Superior temporal gyrus (tissue), 1 donor: ENCODE measurements at regions not wholly inside any gene's neighbourhood (a gene's known extent, or its start where the extent isn't known, plus 50 kb on each side); places are given as distances from the start of the nearest gene placed in this dataset.

Source experiments
- DNase-seq: peaks from one replicate; pipeline ENCODE4 v3.0.0-alpha.2; 2016; ENCODE audit errors: extremely low spot score

- DNase-seq: no peak
Observed at GRCh38 chrX:42619068-42619467, 158.9 kb downstream of the PPP1R2C start.

DNA sequence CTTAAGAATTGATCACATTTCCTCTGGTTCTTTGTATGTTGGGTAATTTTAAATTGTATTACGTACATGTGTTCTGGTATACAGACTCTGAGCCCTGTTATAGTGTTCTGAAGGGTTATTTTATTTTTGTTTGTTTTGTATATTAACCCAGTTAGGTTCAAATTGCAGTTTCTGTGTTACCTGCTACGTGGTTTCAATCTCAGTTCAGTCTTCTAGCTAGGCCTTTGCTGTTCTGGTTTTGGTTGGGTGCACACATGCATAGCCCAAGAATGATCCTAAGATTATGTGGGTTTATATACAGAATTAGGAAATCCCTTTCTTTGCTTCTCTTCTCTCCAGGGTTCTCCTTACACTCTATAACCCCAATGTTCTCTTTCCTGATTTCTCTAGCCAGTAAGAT, 161.0 kb downstream of the PPP1R2C start:
- DNase-seq: no peak

- DNase-seq: no peak
Observed at GRCh38 chrX:42615161-42615563, 162.8 kb downstream of the PPP1R2C start.

DNA sequence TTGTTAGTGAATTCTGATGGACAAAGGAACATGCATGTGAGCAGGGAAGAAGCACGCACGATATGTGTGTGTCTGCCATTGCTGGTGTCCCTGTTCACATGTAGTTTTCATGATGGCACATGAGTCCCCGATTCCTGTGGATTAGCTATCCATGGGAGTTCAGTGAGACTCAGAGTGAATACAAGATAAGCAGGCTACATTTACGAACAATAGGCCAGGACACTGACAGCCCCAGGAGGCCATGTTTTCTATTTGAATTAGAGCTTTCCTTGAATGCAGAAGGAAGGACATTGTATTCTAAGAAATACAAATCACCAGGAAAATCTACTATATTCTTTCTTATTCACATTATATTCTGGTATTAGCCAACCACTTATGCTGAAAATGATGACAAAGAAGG, 171.4 kb downstream of the PPP1R2C start:
- DNase-seq: no peak

DNA sequence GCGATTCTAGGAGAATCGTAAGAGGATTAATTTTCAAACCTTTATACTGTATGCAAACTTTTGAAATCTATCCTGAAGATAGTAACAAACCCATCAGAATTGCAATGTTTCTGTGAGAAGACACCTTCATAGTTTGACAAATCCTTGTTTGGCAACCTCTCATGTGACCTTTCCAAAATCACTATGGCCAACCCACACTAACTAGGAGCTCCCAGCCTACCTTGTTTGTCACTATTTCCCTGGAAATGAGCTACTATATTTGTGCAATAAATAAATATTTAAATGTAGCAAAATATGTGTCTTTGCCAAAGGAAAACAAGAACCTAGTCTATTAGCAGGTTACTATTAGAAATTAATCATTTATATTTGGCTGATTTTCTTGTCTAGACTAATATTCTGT, 173.7 kb downstream of the PPP1R2C start:
- no peak for DNase-seq

DNA sequence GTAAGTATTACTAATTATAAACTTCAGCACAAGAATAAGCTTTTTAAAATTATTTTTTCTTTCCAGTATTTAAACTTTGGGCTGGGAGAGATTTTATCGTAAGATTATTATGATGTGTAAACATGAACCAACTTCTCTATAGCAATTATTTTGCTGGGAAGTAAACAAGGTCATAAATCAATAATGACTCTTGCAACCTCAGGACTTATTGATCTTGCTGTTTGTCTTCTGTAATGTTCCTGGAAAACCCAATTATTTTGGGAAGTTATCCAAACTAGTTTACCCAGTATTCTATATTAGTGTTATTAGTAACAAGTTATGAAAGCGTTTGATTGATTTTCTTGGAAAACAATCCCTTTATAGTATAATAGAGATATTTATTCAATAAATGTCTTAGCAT, 174.9 kb downstream of the PPP1R2C start:
- DNase-seq: no peak

- no peak for DNase-seq
Observed at GRCh38 chrX:42602566-42602965, 175.4 kb downstream of the PPP1R2C start.

- no peak for DNase-seq
Observed at GRCh38 chrX:42602136-42602535, 175.8 kb downstream of the PPP1R2C start.

GRCh38 chrX:42597481-42597880, 180.5 kb downstream of the PPP1R2C start:
- DNase-seq: no peak

GRCh38 chrX:42585842-42586621, 191.9 kb downstream of the PPP1R2C start:
- no peak for DNase-seq

GRCh38 chrX:42577936-42578470, 200.0 kb downstream of the PPP1R2C start:
- DNase-seq: no peak

DNA sequence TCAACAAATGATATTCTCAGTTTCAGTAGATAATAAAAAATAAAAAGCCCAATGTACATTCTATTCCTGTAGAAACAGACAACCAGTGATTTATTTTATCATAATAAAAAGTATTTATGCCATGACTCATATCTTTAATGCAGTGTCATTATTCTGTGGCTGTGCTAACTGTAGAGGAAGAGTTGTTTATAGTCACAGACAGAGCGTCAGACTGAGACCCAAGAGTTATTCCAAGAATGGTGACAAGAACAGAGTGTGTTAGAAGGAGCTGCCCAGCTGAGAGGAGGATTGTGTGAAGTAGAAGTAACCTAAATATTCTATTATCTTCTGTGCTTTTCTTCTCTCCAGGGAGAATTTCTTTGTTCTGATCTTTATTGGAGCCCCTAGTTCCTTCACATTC, 210.7 kb downstream of the PPP1R2C start:
- DNase-seq: peak; percentile 28

DNA sequence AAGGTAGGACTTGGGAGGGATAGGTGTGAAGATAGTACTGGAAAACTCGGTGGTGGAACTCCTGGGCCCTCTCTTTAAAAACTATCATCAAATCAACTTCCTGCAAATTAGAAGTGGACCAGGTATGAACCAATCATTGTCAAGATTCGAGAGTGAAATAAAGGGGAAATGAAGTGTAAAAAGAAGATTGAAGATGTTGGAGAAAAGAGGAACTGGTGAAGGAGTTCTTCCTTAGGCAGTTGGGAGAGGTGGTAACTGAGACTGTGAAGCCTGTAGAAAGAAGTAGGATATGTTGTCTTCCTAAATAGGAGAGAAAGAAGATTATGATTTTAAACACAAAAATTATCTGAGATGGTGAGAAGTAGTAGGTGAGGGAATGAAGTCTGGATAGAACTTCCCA, 212.2 kb downstream of the PPP1R2C start:
- no peak for DNase-seq

- no peak for DNase-seq
Observed at GRCh38 chrX:42546800-42547199, 231.2 kb downstream of the PPP1R2C start.

DNA sequence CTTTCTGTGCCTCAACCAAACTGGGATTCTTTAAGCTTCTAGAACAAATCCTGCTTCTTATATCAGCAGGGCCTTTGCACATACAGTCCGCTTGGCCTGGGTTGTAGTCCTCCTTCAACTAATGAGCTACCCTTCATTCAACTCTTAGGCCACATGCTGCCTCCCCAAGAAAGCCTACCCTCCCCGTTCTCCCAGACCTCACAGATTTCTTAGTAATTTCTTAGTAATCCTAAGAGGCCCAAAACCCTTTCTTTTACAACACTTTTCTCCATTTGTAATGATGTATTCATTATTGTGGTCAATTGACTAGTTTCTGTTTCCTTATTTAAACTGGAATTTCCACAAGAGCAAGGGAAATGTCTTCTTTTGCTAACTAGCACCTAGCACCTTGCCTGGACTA, 233.1 kb downstream of the PPP1R2C start:
- no peak for DNase-seq

DNA sequence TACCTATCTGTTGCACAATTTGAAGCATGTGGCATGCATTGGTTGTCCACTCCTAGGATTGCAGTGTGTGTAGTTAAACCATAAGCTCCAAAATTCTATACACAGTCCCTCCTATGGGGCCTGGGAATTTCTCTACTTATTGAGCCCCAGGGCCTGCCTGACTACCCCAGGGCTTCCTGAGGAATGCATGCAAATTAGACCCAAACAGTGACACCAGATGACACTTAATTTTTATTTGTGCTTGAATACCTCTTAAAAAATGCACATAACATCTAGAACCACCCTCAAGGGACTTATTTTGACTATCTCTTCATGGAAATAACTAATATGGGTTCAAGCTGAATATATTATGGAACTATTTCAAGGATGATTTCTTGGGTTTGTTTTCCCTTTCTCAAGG, 236.4 kb downstream of the PPP1R2C start:
- no peak for DNase-seq

- no peak for DNase-seq
Observed at GRCh38 chrX:42540146-42540545, 237.8 kb downstream of the PPP1R2C start.

GRCh38 chrX:42538405-42538804, 239.6 kb downstream of the PPP1R2C start:
- no peak for DNase-seq

- no peak for DNase-seq
Observed at GRCh38 chrX:42536286-42536685, 241.7 kb downstream of the PPP1R2C start.

DNA sequence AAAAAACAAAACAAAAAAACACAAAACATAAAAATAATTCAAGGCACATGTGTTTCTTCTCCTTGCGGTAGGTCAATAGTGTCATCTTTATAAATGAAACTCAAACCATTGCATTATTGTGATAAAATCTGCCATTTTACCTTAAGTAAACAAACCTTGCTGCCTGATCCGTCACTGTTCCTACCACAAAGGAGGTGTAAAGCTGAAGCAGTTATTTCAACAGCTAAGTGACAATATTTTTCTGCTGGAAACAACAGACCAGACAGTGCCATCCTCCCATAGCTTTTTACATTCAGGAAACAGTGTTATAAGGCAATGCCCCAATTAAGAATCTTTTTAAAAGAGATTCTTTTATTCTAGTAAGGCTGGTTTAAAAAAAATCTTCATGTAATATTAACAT, 242.7 kb downstream of the PPP1R2C start:
- no peak for DNase-seq

GRCh38 chrX:42533761-42534160, 244.2 kb downstream of the PPP1R2C start:
- no peak for DNase-seq

DNA sequence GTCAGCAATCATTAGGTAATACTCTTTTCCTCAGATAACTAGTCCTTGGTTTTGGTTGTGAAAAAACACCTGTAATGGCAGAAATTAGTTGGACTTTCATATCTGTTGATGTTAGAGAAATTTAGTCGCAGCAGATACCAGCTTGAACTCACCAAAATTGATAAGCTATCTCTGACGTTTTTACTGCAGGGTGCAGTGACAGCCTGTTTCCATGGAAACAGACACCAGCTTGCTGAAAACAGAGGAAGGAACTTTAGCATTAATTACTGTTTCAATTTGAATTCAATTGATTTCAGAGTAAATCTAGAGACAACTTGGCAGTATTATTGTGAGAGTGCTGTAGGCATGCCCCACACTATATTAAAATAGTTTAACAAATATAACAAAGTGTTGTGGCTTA, 246.5 kb downstream of the PPP1R2C start:
- no peak for DNase-seq

DNA sequence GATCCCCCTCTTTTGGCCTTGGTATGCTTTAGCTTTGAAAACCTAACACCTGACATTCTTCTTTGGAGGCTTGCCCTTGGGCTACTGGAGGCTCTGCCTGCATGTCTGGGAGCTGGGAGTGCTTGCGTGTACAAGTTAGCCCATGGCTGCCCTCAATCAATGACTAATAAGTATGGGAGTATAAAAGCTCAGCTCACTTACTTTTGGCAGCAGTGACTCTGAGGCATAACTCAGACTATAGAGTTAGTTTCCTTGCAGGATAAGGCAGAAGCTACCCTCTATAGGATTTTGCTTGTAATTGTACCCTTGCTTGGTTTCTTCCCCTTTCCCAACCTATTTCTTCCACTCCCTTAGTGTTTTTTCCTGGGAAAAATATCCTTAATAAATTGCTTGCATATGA, 247.9 kb downstream of the PPP1R2C start:
- DNase-seq: no peak

- no peak for DNase-seq
Observed at GRCh38 chrX:42524379-42524778, 253.6 kb downstream of the PPP1R2C start.
